ENCODE measurements at regions not wholly inside any gene's neighbourhood (a gene's known extent, or its start where the extent isn't known, plus 50 kb on each side); places are given as distances from the start of the nearest gene placed in this dataset.

DNA sequence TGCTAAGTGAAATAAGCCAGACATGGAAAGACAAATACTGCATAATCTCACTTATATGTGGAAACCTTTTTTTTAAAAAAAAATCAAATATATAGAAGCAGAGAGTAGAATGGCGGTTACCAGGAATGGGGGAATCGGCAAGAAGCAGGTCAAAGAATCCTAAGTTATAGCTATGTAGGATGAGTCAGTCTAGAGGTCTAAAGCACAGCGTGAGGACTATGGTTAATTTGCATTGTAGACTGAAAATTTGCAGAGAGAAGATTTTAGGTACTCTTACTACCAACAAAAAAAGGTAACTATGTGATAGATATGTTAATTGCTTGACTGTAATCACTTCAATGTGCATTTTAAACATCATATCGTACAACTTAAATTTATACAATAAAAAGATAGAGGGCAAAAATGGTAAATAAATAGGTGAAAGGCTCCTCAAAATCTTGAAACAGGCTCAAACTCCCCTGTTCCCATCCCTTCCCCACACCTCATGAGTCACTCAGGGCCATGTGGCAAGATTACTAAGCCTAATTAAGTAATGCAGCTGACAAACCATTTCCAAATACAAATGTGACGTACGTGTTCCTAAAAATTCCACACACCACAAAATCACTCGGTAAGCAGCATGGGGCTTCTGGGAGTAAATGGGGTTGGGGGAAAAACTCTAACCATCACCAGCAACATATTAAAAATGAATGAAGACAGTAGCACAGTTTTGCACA, 159.0 kb downstream of the USP12 start:
- no peak overlapping the region for H3K9ac ChIP-seq (ENCODE audit: insufficient read depth in 1 of 2, low read depth in 2 of 2, low read length in 2 of 2)
- no TSS peak for BruUV-seq (replicated peaks)
- peaks cover 3 to 7% of the 10 kb centered on the region in 2 experiments; a peak in 4 of 5 replicates for H3K4me1 ChIP-seq (replicated peaks in 1 of 2; ENCODE audit: control insufficient read depth in 2 of 2, insufficient read depth in 2 of 2, low read length in 2 of 2)
- H3K79me2 ChIP-seq (ENCODE audit: control insufficient read depth, insufficient read depth, low read length) = no peaks in the 10 kb centered on the region
- no peak for DNase-seq (ENCODE audit: extremely low read depth in 1 of 4, low spot score in 3 of 4)
- no peaks in the 10 kb centered on the region for H3K36me3 ChIP-seq (ENCODE audit: control insufficient read depth, insufficient read depth, low read length)
- no peak overlapping the region for H3K4me3 ChIP-seq
- no peak overlapping the region for H2AFZ ChIP-seq (ENCODE audit: low read depth, low read length)
- no peak overlapping the region for H3K27ac ChIP-seq (ENCODE audit: extremely low read depth, low read depth, low read length)
- no peaks in the 10 kb centered on the region for H4K20me1 ChIP-seq (replicated peaks; ENCODE audit: control insufficient read depth, insufficient read depth, low read length)
- no peak for FAIRE-seq
- in situ Hi-C loops (cut with MboI) (no loop called here), intact Hi-C loops (cut with micrococcal nuclease) (no loop called here)
- peaks cover 8 to 16% of the 10 kb centered on the region in 2 experiments; a peak in 4 of 5 replicates for H3K27me3 ChIP-seq (ENCODE audit: control insufficient read depth in 2 of 2, insufficient read depth in 2 of 2, low read length in 2 of 2)
- ChIA-PET POLR2A (no interaction called here), CTCF (ENCODE audit: low intra/inter-chr PET ratio) (no interaction called here)
- no peaks in the 10 kb centered on the region for H3K9me1 ChIP-seq (ENCODE audit: control insufficient read depth, insufficient read depth, low read length)
- 32% methylated on average over 5 of the region's 7 CpGs for WGBS (ENCODE audit: insufficient coverage, low coverage, missing lambda C conversion rate)
- no peaks in the 10 kb centered on the region for H3K9me3 ChIP-seq (replicated peaks; ENCODE audit: control insufficient read depth, insufficient read depth, low read depth, low read length)
- TF ChIP-seq JUN (IDR thresholded peaks at IDR 0.05; ENCODE audit: borderline replicate concordance, low read depth, low read length) (0 out of 2 replicates have a peak, but pooled peaks have one; percentile 14), JUN (CRISPR knock-in tag; IDR thresholded peaks at IDR 0.05; ENCODE audit: borderline replicate concordance) (no peak), FOSL1 (tag; conservative IDR thresholded peaks at IDR 0.05) (peak; percentile 71), MYC (IDR thresholded peaks at IDR 0.05; ENCODE audit: low read depth, low read length) (no peak), MYC (CRISPR knock-in tag; IDR thresholded peaks at IDR 0.05; ENCODE audit: borderline replicate concordance, low read depth) (no peak)
- TF ChIP-seq, protein P1, sequence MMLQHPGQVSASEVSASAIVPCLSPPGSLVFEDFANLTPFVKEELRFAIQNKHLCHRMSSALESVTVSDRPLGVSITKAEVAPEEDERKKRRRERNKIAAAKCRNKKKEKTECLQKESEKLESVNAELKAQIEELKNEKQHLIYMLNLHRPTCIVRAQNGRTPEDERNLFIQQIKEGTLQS (IDR thresholded peaks at IDR 0.05) = peak; percentile 51; the same call in 1 of the 2 replicates
- TF ChIP-seq, protein P1 (CRISPR knock-in tag; conservative IDR thresholded peaks at IDR 0.05) = no peak
- no peak overlapping the region for H3K4me2 ChIP-seq (ENCODE audit: insufficient read depth, low read length)
- no peak for ATAC-seq

Measured in K562 (cell line).